ENCODE measurements at regions not wholly inside any gene's neighbourhood (a gene's known extent, or its start where the extent isn't known, plus 50 kb on each side); places are given as distances from the start of the nearest gene placed in this dataset.

DNA sequence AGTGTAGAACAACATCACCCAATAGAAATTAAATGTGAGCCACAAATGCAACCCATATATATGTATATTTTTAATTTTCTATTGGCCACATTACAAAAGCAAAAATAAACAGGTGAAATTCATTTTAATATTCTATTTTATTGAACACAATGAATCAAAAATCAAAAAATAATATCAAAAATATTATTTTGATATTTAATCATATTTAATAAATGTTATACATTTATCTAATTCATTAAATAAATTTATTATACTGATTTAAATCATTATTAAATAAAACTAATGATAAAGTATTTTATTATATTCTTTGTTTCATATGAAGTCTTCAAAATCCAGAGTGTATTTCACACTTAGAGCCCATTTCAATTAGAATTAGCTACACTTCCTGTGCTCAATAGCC is 98.4 kb upstream of the MANEA start:
- no peak for TF ChIP-seq POLR2A (IDR thresholded peaks at IDR 0.05)
- TF ChIP-seq, protein P1, sequence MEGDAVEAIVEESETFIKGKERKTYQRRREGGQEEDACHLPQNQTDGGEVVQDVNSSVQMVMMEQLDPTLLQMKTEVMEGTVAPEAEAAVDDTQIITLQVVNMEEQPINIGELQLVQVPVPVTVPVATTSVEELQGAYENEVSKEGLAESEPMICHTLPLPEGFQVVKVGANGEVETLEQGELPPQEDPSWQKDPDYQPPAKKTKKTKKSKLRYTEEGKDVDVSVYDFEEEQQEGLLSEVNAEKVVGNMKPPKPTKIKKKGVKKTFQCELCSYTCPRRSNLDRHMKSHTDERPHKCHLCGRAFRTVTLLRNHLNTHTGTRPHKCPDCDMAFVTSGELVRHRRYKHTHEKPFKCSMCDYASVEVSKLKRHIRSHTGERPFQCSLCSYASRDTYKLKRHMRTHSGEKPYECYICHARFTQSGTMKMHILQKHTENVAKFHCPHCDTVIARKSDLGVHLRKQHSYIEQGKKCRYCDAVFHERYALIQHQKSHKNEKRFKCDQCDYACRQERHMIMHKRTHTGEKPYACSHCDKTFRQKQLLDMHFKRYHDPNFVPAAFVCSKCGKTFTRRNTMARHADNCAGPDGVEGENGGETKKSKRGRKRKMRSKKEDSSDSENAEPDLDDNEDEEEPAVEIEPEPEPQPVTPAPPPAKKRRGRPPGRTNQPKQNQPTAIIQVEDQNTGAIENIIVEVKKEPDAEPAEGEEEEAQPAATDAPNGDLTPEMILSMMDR (IDR thresholded peaks at IDR 0.05): no peak

All from testis (tissue), 2 donors.